GM12872 (cell line): ENCODE measurements at regions not wholly inside any gene's neighbourhood (a gene's known extent, or its start where the extent isn't known, plus 50 kb on each side); places are given as distances from the start of the nearest gene placed in this dataset.

Experiments used
- CTCF ChIP-seq: IDR thresholded peaks from 3 replicates; pipeline ENCODE4 v1.5.1; 2011; ENCODE audit warnings: low read depth, mild to moderate bottlenecking, low read length, moderate library complexity; ENCODE audit not compliant: insufficient read depth

GRCh38 chr16:55257966-55258613, 65.9 kb upstream of the IRX6 start:
- TF ChIP-seq CTCF = peak; percentile 67

GRCh38 chr16:55261301-55261700, 62.7 kb upstream of the IRX6 start:
- no peak for TF ChIP-seq CTCF

DNA sequence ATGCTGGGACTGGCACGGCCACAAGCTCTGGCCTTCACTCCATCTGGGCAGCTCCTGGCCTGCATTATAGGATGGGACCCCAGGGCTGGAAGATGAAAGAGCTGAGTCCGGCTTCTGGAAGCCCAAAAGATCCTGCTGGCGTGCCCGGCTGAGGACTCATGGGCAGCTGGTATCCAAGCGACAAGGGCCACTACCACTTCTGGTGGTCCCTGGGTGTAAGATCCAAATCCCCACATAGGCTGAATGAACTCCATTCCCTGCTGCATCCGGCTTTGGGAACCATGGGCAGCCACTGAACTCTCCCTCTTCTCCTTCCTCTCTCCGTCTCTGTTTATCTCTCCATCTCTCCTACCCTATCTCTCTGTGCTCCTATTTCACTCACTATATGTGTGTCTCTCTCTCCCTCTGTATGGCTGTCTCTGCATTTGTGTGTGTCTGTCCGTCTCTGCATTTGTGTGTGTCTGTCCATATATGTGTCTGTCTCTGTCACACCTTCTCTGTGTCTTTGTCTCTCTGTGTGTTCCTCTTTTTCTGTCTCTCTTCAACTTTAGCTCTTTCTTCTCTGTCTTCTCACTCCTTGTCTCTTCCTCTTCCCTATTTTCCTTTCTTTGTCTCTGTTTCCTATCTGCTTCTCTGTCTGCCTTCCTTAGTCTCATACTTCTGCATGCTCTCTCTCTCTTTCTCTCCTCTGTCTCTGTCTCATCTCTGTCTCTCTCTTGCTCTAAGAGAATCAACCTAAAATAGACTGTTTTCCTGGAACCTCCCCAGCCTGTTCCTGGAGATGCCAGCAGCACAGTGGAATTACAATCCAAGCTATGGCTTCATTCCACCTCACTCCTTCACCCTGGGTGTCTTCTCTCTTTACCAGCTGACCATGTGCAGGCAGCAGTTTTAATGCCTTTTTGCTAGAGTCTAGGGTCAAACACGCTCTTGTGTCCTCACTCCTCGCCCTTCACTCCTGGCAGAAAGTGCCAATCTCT, 60.4 kb upstream of the IRX6 start:
- TF ChIP-seq CTCF = no peak

- TF ChIP-seq CTCF = no peak
Measured at GRCh38 chr16:55264949-55265348, 59.1 kb upstream of the IRX6 start.

DNA sequence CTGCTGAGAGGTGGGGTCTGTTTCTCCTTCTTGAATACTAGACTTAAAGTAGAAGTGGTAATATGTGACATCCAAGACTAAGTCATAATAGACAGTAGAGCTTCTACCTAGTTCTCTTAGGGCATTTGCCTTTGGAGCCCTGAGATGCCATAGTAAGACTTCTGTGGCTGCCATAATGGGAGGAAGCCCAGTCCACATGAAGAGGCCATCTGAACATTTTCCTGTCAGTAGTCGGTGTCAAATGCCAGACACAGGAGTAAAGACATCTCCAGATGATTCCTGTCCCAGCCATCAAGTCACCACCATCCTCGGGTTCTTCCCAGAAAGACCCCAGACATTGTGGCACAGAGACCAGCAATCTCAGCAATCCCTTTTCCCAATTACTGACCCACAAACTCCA, 58.1 kb upstream of the IRX6 start:
- no peak for TF ChIP-seq CTCF

DNA sequence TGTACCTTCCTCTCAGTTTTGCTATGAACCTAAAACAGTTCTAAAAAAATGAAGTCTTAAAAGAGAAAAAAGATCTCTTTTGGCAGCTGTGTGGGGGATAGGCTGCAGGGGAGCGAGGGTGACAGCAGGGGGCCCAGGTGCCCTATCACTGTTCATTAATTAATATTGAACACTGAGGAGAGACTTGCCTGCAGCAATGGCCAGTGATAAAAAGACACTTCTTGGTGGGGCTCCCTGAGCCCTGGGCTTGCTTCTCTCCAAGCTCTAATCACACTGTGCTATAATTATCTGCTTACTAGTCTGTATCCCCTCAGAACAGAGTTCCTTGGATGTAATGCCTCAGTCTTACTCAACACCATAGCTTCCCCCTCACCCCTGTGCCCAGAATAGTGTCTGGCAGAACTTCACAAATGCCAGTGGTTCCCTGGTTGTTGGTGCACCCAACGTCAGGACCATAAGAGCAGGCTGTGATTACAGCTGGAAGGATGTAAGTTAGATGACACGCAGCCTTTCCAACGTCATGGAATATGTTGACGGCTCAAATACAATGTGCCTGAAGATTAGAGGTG, 52.0 kb upstream of the IRX6 start:
- no peak for TF ChIP-seq CTCF

DNA sequence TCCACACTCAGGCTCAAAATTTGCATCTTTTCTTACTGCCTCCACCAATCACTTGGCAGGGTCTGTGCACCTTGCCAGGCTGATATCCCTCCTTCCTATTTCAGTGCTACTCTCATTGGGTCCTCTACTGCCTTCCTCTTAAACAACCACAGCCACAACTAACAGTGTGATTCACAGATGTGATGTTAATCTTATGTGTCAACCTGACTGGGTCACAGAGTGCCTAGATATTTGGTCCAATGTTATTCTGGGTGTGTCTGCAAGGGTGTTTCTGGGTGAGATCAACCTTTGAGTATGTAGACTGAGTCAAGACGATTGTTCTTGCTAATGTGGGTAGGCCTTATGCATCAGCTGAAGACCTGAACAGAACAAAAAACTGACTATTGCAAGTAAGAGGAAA, 51.3 kb upstream of the IRX6 start:
- no peak for TF ChIP-seq CTCF
